Upper lobe of left lung (tissue), 6 donors: ENCODE measurements at regions not wholly inside any gene's neighbourhood (a gene's known extent, or its start where the extent isn't known, plus 50 kb on each side); places are given as distances from the start of the nearest gene placed in this dataset.
"Not testable (repeated sequence)": the region's sequence is repeated elsewhere in the genome, so short reads cannot be mapped to it uniquely, and the experiment has no call there.

Experiments
- ATAC-seq, 2 donors: fragments of 200-7000 bp; cut with Tn5 transposase; one replicate each; pipeline ENCODE4 v1.9.1; 2022; ENCODE audit warnings: mild to moderate bottlenecking in 2 of 2, moderate library complexity in 2 of 2; ENCODE audit not compliant: low FRiP score in 2 of 2
- DNase-seq, 2 donors: peaks; one replicate each; pipeline ENCODE4 v3.0.0-alpha.2; 2019 to 2020
- H3K27ac ChIP-seq, 4 donors: fragments of 200-600 bp; sonication (generic); one replicate each; pipeline ENCODE4 v1.5.1; 2016 to 2019
- H3K27me3 ChIP-seq, 4 donors: fragments of 200-600 bp; sonication (generic); one replicate each; pipeline ENCODE4 v1.5.1; 2017 to 2019
- H3K36me3 ChIP-seq, 4 donors: fragments of 200-600 bp; sonication (generic); one replicate each; pipeline ENCODE4 v1.5.1; 2016 to 2019
- H3K4me1 ChIP-seq, 4 donors: fragments of 200-600 bp; sonication (generic); one replicate each; pipeline ENCODE4 v1.5.1; 2018 to 2019
- H3K4me3 ChIP-seq, 4 donors: fragments of 200-600 bp; sonication (generic); one replicate each; pipeline ENCODE4 v1.5.1; 2017 to 2019; ENCODE audit warnings: mild to moderate bottlenecking in 2 of 4, moderate library complexity in 1 of 4
- H3K9me3 ChIP-seq, 4 donors: fragments of 200-600 bp; sonication (generic); one replicate each; pipeline ENCODE4 v1.5.1; 2018 to 2019
- CTCF ChIP-seq, 6 experiments: fragments of 450-650 bp in 4 of 6; fragments of 200-600 bp in 2 of 6; sonication (generic) in 2 of 6; IDR thresholded peaks; one replicate each; pipeline ENCODE4 v1.5.1; 2016 to 2019; ENCODE audit warnings: antibody characterized with exemption in 6 of 6
- EP300 ChIP-seq, 4 donors: sonication (generic); formaldehyde crosslinking; IDR thresholded peaks; one replicate each; pipeline ENCODE4 v1.5.1; 2017; ENCODE audit warnings: antibody characterized with exemption in 4 of 4, control low read depth in 2 of 4
- POLR2A ChIP-seq, 4 donors: fragments of 450-650 bp; IDR thresholded peaks; one replicate each; pipeline ENCODE4 v1.5.1; 2016 to 2017; ENCODE audit warnings: antibody characterized with exemption in 4 of 4, mild to moderate bottlenecking in 2 of 4
- POLR2AphosphoS5 ChIP-seq, 2 donors: sonication (generic); formaldehyde crosslinking; IDR thresholded peaks; one replicate each; pipeline ENCODE4 v1.5.1; 2017; ENCODE audit warnings: antibody characterized with exemption in 2 of 2
- WGBS, 2 donors: methylation state at CpG; one replicate each; pipeline ENCODE4 v1.1.5; 2017 to 2018; 5-methylcytosine and 5-hydroxymethylcytosine counted together
- donor health status: DM: no; HTN: no; CAD: no; lungs with moderate emphysema.
- donor health status: DM: no; HTN: yes; CAD: no; lungs with severe emphysema.

- no peak overlapping the region for H3K4me3 ChIP-seq
- WGBS, 2 donors, result 74 to 81% methylated on average over 2 of the region's 2 CpGs
- no peaks in the 10 kb centered on the region for H3K27me3 ChIP-seq
- H3K27ac ChIP-seq, result no peak overlapping the region
- no peak for TF ChIP-seq EP300 (IDR thresholded peaks at IDR 0.05)
- no peak for TF ChIP-seq CTCF (IDR thresholded peaks at IDR 0.05)
- no peak for TF ChIP-seq POLR2A (IDR thresholded peaks at IDR 0.05)
- no peak for TF ChIP-seq POLR2AphosphoS5 (IDR thresholded peaks at IDR 0.05)
- H3K9me3 ChIP-seq, result no peaks in the 10 kb centered on the region
- no peaks in the 10 kb centered on the region for H3K4me1 ChIP-seq
- no peaks in the 10 kb centered on the region for H3K36me3 ChIP-seq
- DNase-seq (no peak), ATAC-seq (no peak)
These were observed 151.3 kb upstream of the NEGR1 start for GRCh38 chr1:72433591-72433990.

- Histone ChIP-seq H3K4me1 (no peaks in the 10 kb centered on the region), H3K9me3 (peaks cover 0 to 3% (median 0%) of the 10 kb centered on the region in 4 donors), H3K4me3 (no peak overlapping the region), H3K27ac (no peak overlapping the region), H3K36me3 (no peaks in the 10 kb centered on the region), H3K27me3 (no peaks in the 10 kb centered on the region)
- 43 to 61% methylated on average over 5 of the region's 5 CpGs for WGBS, 2 donors
- no peak for DNase-seq
- TF ChIP-seq POLR2A (IDR thresholded peaks at IDR 0.05) (no peak), CTCF (IDR thresholded peaks at IDR 0.05) (no peak), EP300 (IDR thresholded peaks at IDR 0.05) (no peak), POLR2AphosphoS5 (IDR thresholded peaks at IDR 0.05) (no peak)
- ATAC-seq, result no peak
These were observed 150.4 kb upstream of the NEGR1 start for GRCh38 chr1:72432645-72433267.

GRCh38 chr1:72431810-72432209 lies 149.5 kb upstream of the NEGR1 start:
- no peak for TF ChIP-seq CTCF (IDR thresholded peaks at IDR 0.05)
- TF ChIP-seq POLR2A (IDR thresholded peaks at IDR 0.05), result no peak
- H3K4me3 ChIP-seq, result no peak overlapping the region
- WGBS, 2 donors, result 78 to 92% methylated on average over 2 of the region's 2 CpGs
- ATAC-seq (no peak), DNase-seq (no peak)
- no peak overlapping the region for H3K27ac ChIP-seq
- peaks cover 0 to 3% (median 0%) of the 10 kb centered on the region in 4 donors for H3K9me3 ChIP-seq
- H3K4me1 ChIP-seq, result no peaks in the 10 kb centered on the region
- H3K36me3 ChIP-seq, result no peaks in the 10 kb centered on the region
- H3K27me3 ChIP-seq, result no peaks in the 10 kb centered on the region

- ATAC-seq, H3K27ac ChIP-seq, H3K4me3 ChIP-seq, H3K36me3 ChIP-seq, DNase-seq, H3K9me3 ChIP-seq, H3K27me3 ChIP-seq, H3K4me1 ChIP-seq: not testable (repeated sequence)
- WGBS, 2 donors, result 85 to 92% methylated on average over 7 of the region's 7 CpGs
These were observed 145.9 kb upstream of the NEGR1 start for GRCh38 chr1:72428276-72428675.

GRCh38 chr1:72419229-72419628 lies 136.9 kb upstream of the NEGR1 start:
- H3K4me3 ChIP-seq, result no peak overlapping the region
- TF ChIP-seq POLR2AphosphoS5 (IDR thresholded peaks at IDR 0.05) (no peak), EP300 (IDR thresholded peaks at IDR 0.05) (no peak), CTCF (IDR thresholded peaks at IDR 0.05) (no peak), POLR2A (IDR thresholded peaks at IDR 0.05) (no peak)
- no peaks in the 10 kb centered on the region for H3K4me1 ChIP-seq
- DNase-seq, result peak in 1 of 2 donors; percentile 42
- ATAC-seq, result no peak
- H3K27ac ChIP-seq, result no peak overlapping the region
- no peaks in the 10 kb centered on the region for H3K27me3 ChIP-seq
- no peaks in the 10 kb centered on the region for H3K36me3 ChIP-seq
- H3K9me3 ChIP-seq, result no peaks in the 10 kb centered on the region
- 95 to 97% methylated on average over 18 of the region's 18 CpGs for WGBS, 2 donors
